ENCODE measurements at regions not wholly inside any gene's neighbourhood (a gene's known extent, or its start where the extent isn't known, plus 50 kb on each side); places are given as distances from the start of the nearest gene placed in this dataset.

GRCh38 chr2:5530011-5530696 lies 162.0 kb upstream of the SOX11 start:
- TF ChIP-seq CTCF (IDR thresholded peaks at IDR 0.05; ENCODE audit: low read depth, low read length) (no peak), EZH2phosphoT487 (IDR thresholded peaks at IDR 0.05; ENCODE audit: low read depth) (no peak)

All from OCI-LY3 (cell line).